Fibroblast of pulmonary artery (primary cell): ENCODE measurements at regions not wholly inside any gene's neighbourhood (a gene's known extent, or its start where the extent isn't known, plus 50 kb on each side); places are given as distances from the start of the nearest gene placed in this dataset.

Experiments used
- DNase-seq: peaks from one replicate; pipeline ENCODE4 v3.0.0-alpha.2; 2010; ENCODE audit warnings: low read depth
- H3K4me3 ChIP-seq: replicated peaks from 2 replicates; pipeline ENCODE4 v1.5.1; 2011; ENCODE audit warnings: low read depth, mild to moderate bottlenecking, control low read depth, low read length, moderate library complexity
- TF ChIP-seq, protein P1 (sequence below): IDR thresholded peaks from 2 replicates; pipeline ENCODE4 v1.5.1; 2011; ENCODE audit warnings: mild to moderate bottlenecking, control low read depth, low read length, inconsistent platforms; ENCODE audit errors: missing control alignments

DNA sequence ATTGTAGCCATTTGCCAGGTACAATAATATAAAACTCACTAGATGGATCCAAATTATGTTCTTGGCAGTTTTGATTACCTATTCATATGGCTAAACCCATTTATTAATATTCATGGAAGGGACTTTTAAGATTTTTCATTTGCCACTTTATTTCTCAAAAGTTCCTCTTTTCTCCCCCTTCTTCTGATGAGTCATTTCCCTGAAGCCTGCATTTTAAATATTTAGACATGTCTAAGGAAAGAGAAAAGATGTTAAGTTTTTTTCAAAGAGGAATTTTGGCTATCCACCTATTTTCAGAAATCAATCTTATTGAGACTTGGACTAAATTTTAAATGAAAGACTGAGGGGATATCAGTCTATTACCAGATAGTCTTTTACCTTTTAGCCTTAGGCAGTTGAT lies 1189.4 kb downstream of the EFNA5 start:
- TF ChIP-seq, protein P1, sequence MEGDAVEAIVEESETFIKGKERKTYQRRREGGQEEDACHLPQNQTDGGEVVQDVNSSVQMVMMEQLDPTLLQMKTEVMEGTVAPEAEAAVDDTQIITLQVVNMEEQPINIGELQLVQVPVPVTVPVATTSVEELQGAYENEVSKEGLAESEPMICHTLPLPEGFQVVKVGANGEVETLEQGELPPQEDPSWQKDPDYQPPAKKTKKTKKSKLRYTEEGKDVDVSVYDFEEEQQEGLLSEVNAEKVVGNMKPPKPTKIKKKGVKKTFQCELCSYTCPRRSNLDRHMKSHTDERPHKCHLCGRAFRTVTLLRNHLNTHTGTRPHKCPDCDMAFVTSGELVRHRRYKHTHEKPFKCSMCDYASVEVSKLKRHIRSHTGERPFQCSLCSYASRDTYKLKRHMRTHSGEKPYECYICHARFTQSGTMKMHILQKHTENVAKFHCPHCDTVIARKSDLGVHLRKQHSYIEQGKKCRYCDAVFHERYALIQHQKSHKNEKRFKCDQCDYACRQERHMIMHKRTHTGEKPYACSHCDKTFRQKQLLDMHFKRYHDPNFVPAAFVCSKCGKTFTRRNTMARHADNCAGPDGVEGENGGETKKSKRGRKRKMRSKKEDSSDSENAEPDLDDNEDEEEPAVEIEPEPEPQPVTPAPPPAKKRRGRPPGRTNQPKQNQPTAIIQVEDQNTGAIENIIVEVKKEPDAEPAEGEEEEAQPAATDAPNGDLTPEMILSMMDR = no peak
- no peak overlapping the region for H3K4me3 ChIP-seq
- DNase-seq = peak; percentile 4

DNA sequence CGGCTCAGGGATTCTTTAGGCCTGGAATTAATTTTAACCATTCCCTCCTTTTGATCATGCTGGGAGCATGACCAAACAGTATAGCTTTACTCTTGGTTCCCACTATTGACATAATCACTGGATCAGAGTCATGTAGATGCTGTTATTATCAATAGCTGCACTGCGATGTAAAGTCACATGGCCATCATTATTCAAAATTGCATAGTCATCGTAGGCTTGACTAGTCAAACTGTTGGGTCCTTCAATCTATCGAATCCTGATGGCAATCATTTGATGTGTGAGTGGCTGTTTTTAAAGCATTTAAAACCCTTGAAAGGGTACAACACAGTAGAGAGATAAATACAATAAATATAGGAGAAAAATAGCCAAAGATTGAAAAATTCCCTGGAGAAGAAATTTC lies 1194.1 kb downstream of the EFNA5 start:
- no peak overlapping the region for H3K4me3 ChIP-seq
- TF ChIP-seq, protein P1 = no peak
- no peak for DNase-seq

DNA sequence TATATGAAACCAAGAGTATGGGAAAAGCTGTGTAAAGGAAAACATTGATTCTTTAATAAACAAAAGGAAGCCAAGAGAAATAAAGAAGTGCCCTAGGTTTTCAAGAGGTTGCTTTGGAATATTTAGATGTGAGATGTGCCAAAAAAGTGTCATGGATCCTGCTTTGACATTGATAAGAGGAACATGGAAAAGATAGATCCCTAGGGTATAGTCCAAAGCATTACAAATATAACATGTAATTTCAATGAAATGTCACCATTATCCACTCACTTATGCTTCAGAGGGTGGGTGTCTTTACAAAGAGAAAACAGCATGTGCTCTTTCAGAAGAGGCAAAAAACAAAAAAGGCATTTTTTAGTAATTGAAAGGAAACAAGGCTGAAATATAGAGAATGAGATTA lies 1196.7 kb downstream of the EFNA5 start:
- no peak for DNase-seq
- TF ChIP-seq, protein P1 = no peak
- no peak overlapping the region for H3K4me3 ChIP-seq

GRCh38 chr5:106459541-106459940 lies 1211.2 kb downstream of the EFNA5 start:
- H3K4me3 ChIP-seq = no peak overlapping the region
- DNase-seq = peak; percentile 29
- TF ChIP-seq, protein P1 = no peak

DNA sequence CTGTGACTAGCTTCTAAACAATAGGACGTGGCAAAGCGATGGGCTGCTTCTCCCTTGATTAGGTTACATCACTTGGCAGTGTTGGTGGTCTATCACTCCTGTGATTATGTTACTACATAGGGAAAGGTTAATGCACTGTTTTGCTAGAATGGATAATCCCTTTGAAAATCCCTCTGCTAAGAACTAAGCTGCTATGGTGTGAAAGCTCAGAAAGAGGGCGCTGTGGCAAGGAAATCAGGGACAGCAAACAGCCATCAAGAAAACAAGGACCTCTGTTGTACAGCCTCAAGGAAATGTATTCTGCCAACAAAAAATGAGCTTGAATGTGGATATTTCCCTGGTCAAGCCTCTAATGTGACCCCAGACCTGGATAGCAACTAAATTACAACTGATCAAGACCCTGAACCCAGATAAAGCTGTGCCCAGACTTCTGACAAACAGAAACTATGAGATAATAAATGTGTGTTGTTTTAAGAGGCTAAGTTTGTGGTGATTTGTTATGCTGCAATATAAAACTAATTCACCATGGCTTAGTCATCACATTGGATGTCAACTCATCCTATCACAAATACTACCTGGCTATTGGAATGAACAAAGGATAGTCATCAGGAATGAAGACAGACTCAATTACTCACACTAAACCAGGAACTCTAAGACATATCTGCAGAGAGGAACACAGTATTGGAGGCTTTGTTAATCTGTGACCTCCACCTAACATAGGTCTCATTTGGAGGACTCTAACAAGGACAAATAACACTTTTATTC lies 1215.9 kb downstream of the EFNA5 start:
- TF ChIP-seq, protein P1 = peak; percentile 65
- peak; percentile 66 for DNase-seq
- H3K4me3 ChIP-seq = no peak overlapping the region

- no peak overlapping the region for H3K4me3 ChIP-seq
- DNase-seq = no peak
- TF ChIP-seq, protein P1 = no peak
These were observed 1216.7 kb downstream of the EFNA5 start for GRCh38 chr5:106454050-106454449.

GRCh38 chr5:106451998-106452397 lies 1218.7 kb downstream of the EFNA5 start:
- H3K4me3 ChIP-seq = no peak overlapping the region
- DNase-seq = no peak
- TF ChIP-seq, protein P1 = no peak
